HUES64 (cell line): ENCODE measurements at regions not wholly inside any gene's neighbourhood (a gene's known extent, or its start where the extent isn't known, plus 50 kb on each side); places are given as distances from the start of the nearest gene placed in this dataset.

ENCODE experiments used
- H3K27ac ChIP-seq: 2 replicates; pipeline ENCODE4 v1.7.0; 2013; ENCODE audit warnings: low read depth, low read length, inconsistent platforms
- H3K27me3 ChIP-seq: 2 replicates; pipeline ENCODE4 v1.6.1; 2013; ENCODE audit warnings: mild to moderate bottlenecking, low read length; ENCODE audit not compliant: insufficient read depth
- H3K36me3 ChIP-seq: 2 replicates; pipeline ENCODE4 v1.6.1; 2013; ENCODE audit warnings: mild to moderate bottlenecking, low read length; ENCODE audit not compliant: insufficient read depth
- H3K4me1 ChIP-seq: 2 replicates; pipeline ENCODE4 v1.6.1; 2013; ENCODE audit warnings: mild to moderate bottlenecking, low read length, moderate library complexity; ENCODE audit not compliant: insufficient read depth
- H3K4me3 ChIP-seq: 2 replicates; pipeline ENCODE4 v1.5.1; 2013; ENCODE audit warnings: mild to moderate bottlenecking, low read length, moderate library complexity
- H3K9ac ChIP-seq: 2 replicates; pipeline ENCODE4 v1.6.1; 2013; ENCODE audit warnings: mild to moderate bottlenecking, low read depth, low read length
- H3K9me3 ChIP-seq: 2 replicates; pipeline ENCODE4 v1.6.1; 2013; ENCODE audit warnings: low read depth, low read length; ENCODE audit not compliant: insufficient read depth
- WGBS: fragments of 150-250, 120-280 bp; methylation state at CpG from one replicate; pipeline ENCODE4 v1.1.7; 2013; ENCODE audit warnings: missing lambda C conversion rate; 5-methylcytosine and 5-hydroxymethylcytosine counted together

- Histone ChIP-seq H3K27me3 (no peaks in the 10 kb centered on the region), H3K9me3 (no peaks in the 10 kb centered on the region), H3K4me1 (peaks cover 3% of the 10 kb centered on the region; the same call in 1 of the 2 replicates), H3K36me3 (no peaks in the 10 kb centered on the region), H3K4me3 (no peak overlapping the region), H3K27ac (no peak overlapping the region), H3K9ac (no peak overlapping the region)
- 92% methylated on average over 7 of the region's 7 CpGs for WGBS
These were observed 125.1 kb upstream of the JCAD start for GRCh38 chr10:30184397-30185033.

- Histone ChIP-seq H3K27ac (no peak overlapping the region), H3K9ac (no peak overlapping the region), H3K36me3 (no peaks in the 10 kb centered on the region), H3K9me3 (no peaks in the 10 kb centered on the region), H3K4me3 (no peak overlapping the region), H3K27me3 (no peaks in the 10 kb centered on the region), H3K4me1 (peaks cover 3% of the 10 kb centered on the region; the same call in 1 of the 2 replicates)
- WGBS, result 86% methylated on average over 9 of the region's 9 CpGs
These were observed 123.6 kb upstream of the JCAD start for GRCh38 chr10:30183055-30183402.

GRCh38 chr10:30182191-30183054 is 123.0 kb upstream of the JCAD start:
- Histone ChIP-seq H3K27me3 (no peaks in the 10 kb centered on the region), H3K4me1 (peaks cover 3% of the 10 kb centered on the region; the same call in 1 of the 2 replicates), H3K36me3 (no peaks in the 10 kb centered on the region), H3K4me3 (no peak overlapping the region), H3K27ac (no peak overlapping the region; the same call in 1 of the 2 replicates), H3K9me3 (no peaks in the 10 kb centered on the region), H3K9ac (no peak overlapping the region)
- 87% methylated on average over 25 of the region's 25 CpGs for WGBS

GRCh38 chr10:30178356-30178964 is 119.1 kb upstream of the JCAD start:
- H3K4me1 ChIP-seq, result peaks cover 3% of the 10 kb centered on the region; the same call in 1 of the 2 replicates
- H3K36me3 ChIP-seq, result no peaks in the 10 kb centered on the region
- H3K27ac ChIP-seq, result no peak overlapping the region
- H3K27me3 ChIP-seq, result no peaks in the 10 kb centered on the region
- H3K9me3 ChIP-seq, result no peaks in the 10 kb centered on the region
- no peak overlapping the region for H3K4me3 ChIP-seq
- 91% methylated on average over 8 of the region's 8 CpGs for WGBS
- H3K9ac ChIP-seq, result no peak overlapping the region

- H3K9me3 ChIP-seq, result no peaks in the 10 kb centered on the region
- no peak overlapping the region for H3K4me3 ChIP-seq
- H3K36me3 ChIP-seq, result no peaks in the 10 kb centered on the region
- WGBS, result 94% methylated on average over 8 of the region's 10 CpGs
- no peaks in the 10 kb centered on the region for H3K27me3 ChIP-seq
- H3K9ac ChIP-seq, result no peak overlapping the region
- no peak overlapping the region for H3K27ac ChIP-seq
- H3K4me1 ChIP-seq, result peaks cover under 1% of the 10 kb centered on the region; the same call in 1 of the 2 replicates
These were observed 117.6 kb upstream of the JCAD start for GRCh38 chr10:30176776-30177533.

- Histone ChIP-seq H3K9me3 (no peaks in the 10 kb centered on the region), H3K27ac (no peak overlapping the region), H3K4me1 (no peaks in the 10 kb centered on the region), H3K9ac (no peak overlapping the region), H3K36me3 (no peaks in the 10 kb centered on the region), H3K27me3 (no peaks in the 10 kb centered on the region), H3K4me3 (no peak overlapping the region)
- 95% methylated on average over 9 of the region's 9 CpGs for WGBS
These were observed 116.8 kb upstream of the JCAD start for GRCh38 chr10:30176182-30176581.

GRCh38 chr10:30172673-30173072 is 113.3 kb upstream of the JCAD start:
- WGBS, result 85% methylated on average over 7 of the region's 7 CpGs
- H3K27ac ChIP-seq, result no peak overlapping the region
- H3K4me1 ChIP-seq, result no peaks in the 10 kb centered on the region
- H3K9ac ChIP-seq, result no peak overlapping the region
- no peak overlapping the region for H3K4me3 ChIP-seq
- H3K36me3 ChIP-seq, result no peaks in the 10 kb centered on the region
- no peaks in the 10 kb centered on the region for H3K27me3 ChIP-seq
- no peaks in the 10 kb centered on the region for H3K9me3 ChIP-seq

GRCh38 chr10:30172091-30172490 is 112.7 kb upstream of the JCAD start:
- Histone ChIP-seq H3K27me3 (no peaks in the 10 kb centered on the region), H3K27ac (no peak overlapping the region)

GRCh38 chr10:30171601-30172000 is 112.2 kb upstream of the JCAD start:
- Histone ChIP-seq H3K9me3 (no peaks in the 10 kb centered on the region), H3K4me3 (no peak overlapping the region), H3K9ac (no peak overlapping the region), H3K27ac (no peak overlapping the region), H3K4me1 (no peaks in the 10 kb centered on the region), H3K36me3 (no peaks in the 10 kb centered on the region), H3K27me3 (no peaks in the 10 kb centered on the region)
- WGBS, result 85% methylated on average over 4 of the region's 4 CpGs

More at GRCh38 chr10:30172091-30172490, 112.7 kb upstream of the JCAD start:
- Histone ChIP-seq H3K4me3 (no peak overlapping the region), H3K9ac (no peak overlapping the region), H3K36me3 (no peaks in the 10 kb centered on the region), H3K9me3 (no peaks in the 10 kb centered on the region), H3K4me1 (no peaks in the 10 kb centered on the region)
- WGBS, result 88% methylated on average over 4 of the region's 4 CpGs

GRCh38 chr10:30170814-30171213 is 111.4 kb upstream of the JCAD start:
- no peaks in the 10 kb centered on the region for H3K4me1 ChIP-seq
- H3K36me3 ChIP-seq, result no peaks in the 10 kb centered on the region
- WGBS, result 89% methylated on average over 2 of the region's 3 CpGs

GRCh38 chr10:30170146-30170545 is 110.8 kb upstream of the JCAD start:
- WGBS, result 95% methylated on average over 3 of the region's 3 CpGs
- no peaks in the 10 kb centered on the region for H3K9me3 ChIP-seq
- no peak overlapping the region for H3K4me3 ChIP-seq
- no peak overlapping the region for H3K9ac ChIP-seq
- no peaks in the 10 kb centered on the region for H3K27me3 ChIP-seq
- H3K4me1 ChIP-seq, result no peaks in the 10 kb centered on the region
- no peaks in the 10 kb centered on the region for H3K36me3 ChIP-seq
- H3K27ac ChIP-seq, result no peak overlapping the region

More at GRCh38 chr10:30170814-30171213, 111.4 kb upstream of the JCAD start:
- no peaks in the 10 kb centered on the region for H3K27me3 ChIP-seq
- no peak overlapping the region for H3K9ac ChIP-seq
- H3K4me3 ChIP-seq, result no peak overlapping the region
- no peak overlapping the region for H3K27ac ChIP-seq
- H3K9me3 ChIP-seq, result no peaks in the 10 kb centered on the region
